ENCODE measurements at regions not wholly inside any gene's neighbourhood (a gene's known extent, or its start where the extent isn't known, plus 50 kb on each side); places are given as distances from the start of the nearest gene placed in this dataset.
"Not testable (repeated sequence)": the region's sequence is repeated elsewhere in the genome, so short reads cannot be mapped to it uniquely, and the experiment has no call there.

- DNase-seq = no peak
These were observed 132.7 kb upstream of the KLF12 start for GRCh38 chr13:74266861-74267260.

- no peak for DNase-seq
These were observed 132.1 kb upstream of the KLF12 start for GRCh38 chr13:74266309-74266708.

GRCh38 chr13:74264333-74264732, 130.1 kb upstream of the KLF12 start:
- DNase-seq = no peak

- DNase-seq = not testable (repeated sequence)
These were observed 126.2 kb upstream of the KLF12 start for GRCh38 chr13:74260420-74260819.

- DNase-seq = no peak
These were observed 125.4 kb upstream of the KLF12 start for GRCh38 chr13:74259641-74260040.

GRCh38 chr13:74258961-74259360, 124.8 kb upstream of the KLF12 start:
- no peak for DNase-seq

- DNase-seq = no peak
These were observed 122.8 kb upstream of the KLF12 start for GRCh38 chr13:74256969-74257368.

- no peak for DNase-seq
These were observed 119.0 kb upstream of the KLF12 start for GRCh38 chr13:74253161-74253560.

GRCh38 chr13:74251778-74252519, 117.7 kb upstream of the KLF12 start:
- no peak for DNase-seq

GRCh38 chr13:74250738-74251190, 116.6 kb upstream of the KLF12 start:
- DNase-seq = no peak

GRCh38 chr13:74248477-74248876, 114.3 kb upstream of the KLF12 start:
- no peak for DNase-seq

GRCh38 chr13:74246487-74246886, 112.3 kb upstream of the KLF12 start:
- DNase-seq = no peak

GRCh38 chr13:74243637-74244526, 109.7 kb upstream of the KLF12 start:
- DNase-seq = no peak

- not testable (repeated sequence) for DNase-seq
These were observed 107.1 kb upstream of the KLF12 start for GRCh38 chr13:74241343-74241742.

- DNase-seq = no peak
These were observed 96.8 kb upstream of the KLF12 start for GRCh38 chr13:74230984-74231501.

GRCh38 chr13:74229242-74229641, 95.0 kb upstream of the KLF12 start:
- no peak for DNase-seq

GRCh38 chr13:74227476-74228158, 93.4 kb upstream of the KLF12 start:
- no peak for DNase-seq

- DNase-seq = no peak
These were observed 92.7 kb upstream of the KLF12 start for GRCh38 chr13:74226791-74227475.

- DNase-seq = no peak
These were observed 87.5 kb upstream of the KLF12 start for GRCh38 chr13:74221752-74222151.

- DNase-seq = no peak
These were observed 85.4 kb upstream of the KLF12 start for GRCh38 chr13:74219566-74219965.

- no peak for DNase-seq
These were observed 84.1 kb upstream of the KLF12 start for GRCh38 chr13:74218291-74218690.

- no peak for DNase-seq
These were observed 83.6 kb upstream of the KLF12 start for GRCh38 chr13:74217811-74218210.

GRCh38 chr13:74215420-74215819, 81.2 kb upstream of the KLF12 start:
- no peak for DNase-seq

All from hematopoietic multipotent progenitor cell treated with erythropoietin and hydrocortisone succinate and interleukin-3 and kit ligand, for 8 days (in vitro differentiated cells).